ENCODE measurements at regions not wholly inside any gene's neighbourhood (a gene's known extent, or its start where the extent isn't known, plus 50 kb on each side); places are given as distances from the start of the nearest gene placed in this dataset.

- Histone ChIP-seq H3K27me3 (ENCODE audit: control insufficient read depth in 2 of 2, insufficient read depth in 2 of 2, low read length in 2 of 2) (no peaks in the 10 kb centered on the region), H3K4me1 (replicated peaks in 1 of 2; ENCODE audit: control insufficient read depth in 2 of 2, insufficient read depth in 2 of 2, low read length in 2 of 2) (no peaks in the 10 kb centered on the region), H3K9ac (ENCODE audit: insufficient read depth in 1 of 2, low read depth in 2 of 2, low read length in 2 of 2) (no peak overlapping the region), H3K27ac (ENCODE audit: extremely low read depth, low read depth, low read length) (no peak overlapping the region), H3K4me2 (ENCODE audit: insufficient read depth, low read length) (no peak overlapping the region), H3K9me1 (ENCODE audit: control insufficient read depth, insufficient read depth, low read length) (no peaks in the 10 kb centered on the region), H3K36me3 (ENCODE audit: control insufficient read depth, insufficient read depth, low read length) (no peaks in the 10 kb centered on the region), H2AFZ (ENCODE audit: low read depth, low read length) (no peak overlapping the region), H3K4me3 (no peak overlapping the region), H3K79me2 (ENCODE audit: control insufficient read depth, insufficient read depth, low read length) (no peaks in the 10 kb centered on the region), H3K9me3 (replicated peaks; ENCODE audit: control insufficient read depth, insufficient read depth, low read depth, low read length) (no peaks in the 10 kb centered on the region), H4K20me1 (replicated peaks; ENCODE audit: control insufficient read depth, insufficient read depth, low read length) (no peaks in the 10 kb centered on the region)
- FAIRE-seq (no peak), DNase-seq (ENCODE audit: extremely low read depth in 1 of 4, low spot score in 3 of 4) (no peak), ATAC-seq (no peak)
- intact Hi-C loops (cut with micrococcal nuclease) (no loop called here), in situ Hi-C loops (cut with MboI) (no loop called here)
- no TSS peak for BruUV-seq (replicated peaks)
- CTCF ChIA-PET (ENCODE audit: low intra/inter-chr PET ratio) = no interaction called here
- POLR2A ChIA-PET = no interaction called here
- TF ChIP-seq SIN3A (IDR thresholded peaks at IDR 0.05; ENCODE audit: borderline replicate concordance in 2 of 2, control insufficient read depth in 1 of 2, low read depth in 2 of 2, low read length in 2 of 2) (no peak), ZNF121 (CRISPR knock-in tag; conservative IDR thresholded peaks at IDR 0.05) (no peak), ZNF41 (CRISPR knock-in tag; conservative IDR thresholded peaks at IDR 0.05) (no peak), LEF1 (IDR thresholded peaks at IDR 0.05) (no peak), BRD9 (IDR thresholded peaks at IDR 0.05; ENCODE audit: low read depth, partially characterized antibody) (no peak)
- TF ChIP-seq, protein P1, sequence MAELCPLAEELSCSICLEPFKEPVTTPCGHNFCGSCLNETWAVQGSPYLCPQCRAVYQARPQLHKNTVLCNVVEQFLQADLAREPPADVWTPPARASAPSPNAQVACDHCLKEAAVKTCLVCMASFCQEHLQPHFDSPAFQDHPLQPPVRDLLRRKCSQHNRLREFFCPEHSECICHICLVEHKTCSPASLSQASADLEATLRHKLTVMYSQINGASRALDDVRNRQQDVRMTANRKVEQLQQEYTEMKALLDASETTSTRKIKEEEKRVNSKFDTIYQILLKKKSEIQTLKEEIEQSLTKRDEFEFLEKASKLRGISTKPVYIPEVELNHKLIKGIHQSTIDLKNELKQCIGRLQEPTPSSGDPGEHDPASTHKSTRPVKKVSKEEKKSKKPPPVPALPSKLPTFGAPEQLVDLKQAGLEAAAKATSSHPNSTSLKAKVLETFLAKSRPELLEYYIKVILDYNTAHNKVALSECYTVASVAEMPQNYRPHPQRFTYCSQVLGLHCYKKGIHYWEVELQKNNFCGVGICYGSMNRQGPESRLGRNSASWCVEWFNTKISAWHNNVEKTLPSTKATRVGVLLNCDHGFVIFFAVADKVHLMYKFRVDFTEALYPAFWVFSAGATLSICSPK (IDR thresholded peaks at IDR 0.05; ENCODE audit: borderline replicate concordance) = no peak
Measured at GRCh38 chr7:124183649-124184048, 150.8 kb upstream of the TMEM229A start.

Measured in K562 (cell line).